ENCODE measurements at regions not wholly inside any gene's neighbourhood (a gene's known extent, or its start where the extent isn't known, plus 50 kb on each side); places are given as distances from the start of the nearest gene placed in this dataset.

DNA sequence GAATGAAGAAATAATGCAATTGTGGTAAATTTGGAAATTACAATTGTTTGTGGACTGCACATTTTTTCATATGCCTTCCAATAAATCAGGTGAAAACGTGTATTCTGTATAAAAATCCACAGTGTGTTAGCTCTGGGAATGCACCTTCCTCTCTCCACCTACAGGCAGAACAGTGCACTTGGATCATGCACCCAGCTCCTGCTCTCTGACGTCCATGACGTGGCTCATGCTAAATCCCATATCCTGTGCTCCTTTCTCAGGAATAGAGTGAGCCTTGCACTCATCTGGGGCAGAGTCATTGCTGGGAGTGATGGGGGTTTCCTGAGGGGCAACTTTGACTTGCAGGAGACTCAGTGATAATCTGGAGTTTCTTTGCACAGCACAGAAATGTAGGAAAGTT, 1282.1 kb downstream of the TMEM121 start:
- TF ChIP-seq, protein P1, sequence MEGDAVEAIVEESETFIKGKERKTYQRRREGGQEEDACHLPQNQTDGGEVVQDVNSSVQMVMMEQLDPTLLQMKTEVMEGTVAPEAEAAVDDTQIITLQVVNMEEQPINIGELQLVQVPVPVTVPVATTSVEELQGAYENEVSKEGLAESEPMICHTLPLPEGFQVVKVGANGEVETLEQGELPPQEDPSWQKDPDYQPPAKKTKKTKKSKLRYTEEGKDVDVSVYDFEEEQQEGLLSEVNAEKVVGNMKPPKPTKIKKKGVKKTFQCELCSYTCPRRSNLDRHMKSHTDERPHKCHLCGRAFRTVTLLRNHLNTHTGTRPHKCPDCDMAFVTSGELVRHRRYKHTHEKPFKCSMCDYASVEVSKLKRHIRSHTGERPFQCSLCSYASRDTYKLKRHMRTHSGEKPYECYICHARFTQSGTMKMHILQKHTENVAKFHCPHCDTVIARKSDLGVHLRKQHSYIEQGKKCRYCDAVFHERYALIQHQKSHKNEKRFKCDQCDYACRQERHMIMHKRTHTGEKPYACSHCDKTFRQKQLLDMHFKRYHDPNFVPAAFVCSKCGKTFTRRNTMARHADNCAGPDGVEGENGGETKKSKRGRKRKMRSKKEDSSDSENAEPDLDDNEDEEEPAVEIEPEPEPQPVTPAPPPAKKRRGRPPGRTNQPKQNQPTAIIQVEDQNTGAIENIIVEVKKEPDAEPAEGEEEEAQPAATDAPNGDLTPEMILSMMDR (IDR thresholded peaks at IDR 0.05; ENCODE audit: insufficient read depth, low read depth, low read length), result no peak
- TF ChIP-seq EZH2 (IDR thresholded peaks at IDR 0.05; ENCODE audit: insufficient read depth, low read length), result no peak
